Central memory CD4-positive, alpha-beta T cell (primary cell): ENCODE measurements at regions not wholly inside any gene's neighbourhood (a gene's known extent, or its start where the extent isn't known, plus 50 kb on each side); places are given as distances from the start of the nearest gene placed in this dataset.

Experiments
- DNase-seq: peaks from one replicate; pipeline ENCODE4 v3.0.0; 2022

DNA sequence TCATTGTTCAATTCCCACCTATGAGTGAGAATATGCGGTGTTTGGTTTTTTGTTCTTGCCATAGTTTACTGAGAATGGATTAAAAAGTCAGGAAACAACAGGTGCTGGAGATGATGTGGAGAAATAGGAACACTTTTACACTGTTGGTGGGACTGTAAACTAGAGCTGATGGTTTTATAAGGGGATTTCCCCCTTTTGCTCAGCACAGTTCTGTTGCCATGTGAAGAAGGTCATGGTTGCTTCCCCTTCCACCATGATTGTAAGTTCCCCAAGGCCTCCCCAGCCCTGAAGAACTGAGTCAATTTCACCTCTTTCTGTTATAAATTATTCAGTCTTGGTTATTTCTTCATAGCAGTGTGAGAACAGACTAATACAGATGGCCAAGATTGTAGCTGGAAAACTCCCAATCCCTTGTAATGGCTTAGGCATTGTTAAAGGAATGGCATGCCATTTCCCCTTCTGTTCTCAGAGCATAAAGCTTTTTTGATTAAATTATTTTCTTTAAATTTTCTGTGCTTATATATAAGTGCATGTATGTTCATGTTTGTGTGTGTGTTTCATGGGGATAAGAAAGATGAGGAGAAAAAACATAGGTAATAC, 144.8 kb downstream of the BACH1 start:
- no peak for DNase-seq

DNA sequence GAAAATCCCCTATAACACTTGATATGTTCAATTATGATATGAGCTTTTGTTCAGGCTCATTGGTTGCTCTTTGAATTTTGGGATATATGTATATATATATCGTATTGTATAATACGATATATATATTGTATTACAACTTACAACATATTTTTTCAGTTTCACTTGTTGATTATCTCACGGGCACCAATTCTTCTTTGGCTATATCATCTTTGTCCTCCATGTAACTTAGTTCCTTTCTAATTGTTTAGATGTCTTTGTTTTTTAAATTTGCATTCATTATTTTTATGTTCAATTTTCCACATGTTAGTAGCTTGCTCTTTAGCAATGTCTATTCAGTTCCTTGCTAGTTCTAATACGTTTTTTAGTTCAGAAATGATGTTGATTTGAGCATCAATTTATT, 150.0 kb downstream of the BACH1 start:
- DNase-seq: no peak

DNA sequence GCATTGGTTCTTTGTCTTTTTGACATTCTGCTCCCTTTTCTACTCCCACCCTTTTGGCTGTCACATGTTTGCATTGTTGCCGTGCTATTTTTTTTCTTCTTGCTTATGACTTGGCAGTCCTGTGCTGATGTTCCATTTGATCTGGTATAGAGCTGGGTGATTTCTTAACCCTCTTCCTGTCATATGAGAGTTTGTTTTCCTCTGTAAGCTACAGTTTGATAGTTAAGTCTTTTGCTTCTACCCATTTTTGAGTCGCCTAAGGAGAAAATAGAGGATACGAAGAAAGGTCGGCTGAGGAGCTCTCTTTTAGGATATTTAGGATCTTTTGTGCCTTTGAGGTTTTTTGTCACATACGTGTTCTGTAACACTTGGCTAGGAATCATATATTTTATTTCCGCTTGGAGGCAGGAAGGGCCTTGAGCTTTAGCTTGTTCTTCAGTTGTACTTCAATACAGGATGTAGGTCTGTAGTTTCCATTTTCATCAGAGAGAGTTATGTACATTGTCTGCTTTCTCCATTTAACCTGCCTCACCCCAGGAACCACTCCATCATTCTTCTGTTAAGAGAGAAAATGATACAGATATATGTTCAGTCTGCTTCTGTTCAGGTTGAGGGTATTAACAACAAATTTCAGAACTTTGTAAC, 150.7 kb downstream of the BACH1 start:
- DNase-seq: peak; percentile 62

DNA sequence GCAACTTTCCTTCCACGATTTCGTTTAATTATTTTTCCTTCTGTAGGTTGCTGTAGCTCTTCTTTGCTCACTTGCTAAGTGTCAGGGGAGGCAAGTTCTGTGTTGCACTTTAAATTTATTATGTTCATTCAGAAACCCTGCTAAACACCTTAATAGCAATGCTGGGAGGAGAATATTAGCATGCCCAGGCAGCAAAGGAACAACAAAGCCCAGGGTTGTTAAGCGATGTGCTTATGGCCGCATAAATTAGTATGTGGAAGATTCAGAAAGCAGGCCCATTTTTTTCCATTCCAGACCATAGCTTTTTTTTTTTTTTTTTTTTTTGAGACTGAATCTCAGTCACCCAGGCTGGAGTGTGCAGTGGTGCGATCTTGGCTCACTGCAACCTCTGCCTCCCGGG, 151.3 kb downstream of the BACH1 start:
- no peak for DNase-seq

DNA sequence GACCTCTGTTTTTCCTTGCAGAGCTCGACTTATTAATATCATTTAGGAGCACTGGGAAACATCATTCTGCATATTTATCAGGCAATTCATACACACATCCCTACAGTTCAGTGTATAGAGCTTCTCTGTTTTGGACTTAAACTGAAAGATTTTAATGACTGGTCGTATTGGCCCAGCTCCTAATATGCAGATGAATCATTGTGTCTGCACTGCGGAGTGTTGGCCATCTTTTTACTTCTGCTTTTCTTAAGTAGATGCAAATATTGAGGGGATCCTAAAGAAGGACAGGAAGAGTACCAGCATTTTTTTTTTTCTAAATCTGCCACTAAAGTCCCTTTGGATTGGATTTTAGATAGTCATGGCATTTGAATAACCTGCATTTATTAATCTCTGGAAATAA, 154.8 kb downstream of the BACH1 start:
- DNase-seq: no peak

DNA sequence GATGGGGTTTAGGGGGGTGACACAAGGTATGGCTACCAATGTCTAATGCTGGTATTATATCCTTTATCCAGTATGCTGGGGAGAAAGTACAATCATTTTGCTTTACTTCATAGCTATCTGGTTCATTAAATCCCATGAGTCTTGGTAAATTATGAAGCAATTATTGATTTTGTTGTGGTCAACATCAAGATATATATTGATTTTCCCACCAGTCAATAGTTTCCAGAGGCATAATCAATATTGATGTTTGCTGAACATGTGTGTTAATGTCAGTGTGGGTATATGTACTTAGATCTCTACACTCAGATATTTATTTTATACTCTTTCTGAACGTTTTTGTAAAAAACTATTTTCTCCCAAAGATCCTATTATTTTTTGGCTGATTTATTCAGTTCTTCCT, 155.5 kb downstream of the BACH1 start:
- DNase-seq: no peak

DNA sequence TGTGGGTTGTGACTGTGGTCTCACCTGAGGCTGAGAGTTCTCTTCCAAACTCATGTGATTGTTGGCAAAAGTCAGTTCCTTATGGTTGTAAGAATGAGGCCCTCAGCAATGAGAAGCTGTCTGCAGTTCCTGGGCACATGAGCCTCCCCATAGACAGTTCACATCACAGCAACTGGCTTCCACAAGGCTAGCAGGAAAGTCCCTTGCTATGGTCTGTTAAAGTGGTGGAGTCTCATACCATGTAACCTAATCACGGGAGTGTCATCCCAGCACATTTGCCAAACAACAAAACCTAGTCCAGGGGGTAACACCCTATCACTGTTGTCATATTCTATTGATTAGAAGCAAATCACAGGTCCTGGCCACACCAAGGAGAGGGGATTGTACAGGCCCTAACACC, 163.8 kb downstream of the BACH1 start:
- DNase-seq: no peak

DNA sequence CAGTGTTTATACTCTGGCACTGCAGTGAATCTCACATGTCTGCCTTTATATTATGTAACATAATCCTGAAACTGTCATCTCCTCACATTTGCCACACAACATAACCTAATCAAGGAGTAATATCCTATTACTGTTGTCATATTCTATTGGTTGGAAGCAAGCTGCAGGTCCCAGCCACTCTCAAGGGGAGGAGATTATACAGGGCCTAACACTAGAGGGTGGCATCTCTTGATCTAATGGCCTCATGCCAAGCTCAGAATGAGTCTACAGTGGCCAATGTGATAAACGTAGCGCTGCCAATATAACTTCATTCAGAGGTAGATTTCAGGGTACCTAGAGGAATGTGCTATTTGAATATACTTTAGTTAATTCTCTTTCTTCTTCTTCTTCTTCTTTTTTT, 166.8 kb downstream of the BACH1 start:
- no peak for DNase-seq

DNA sequence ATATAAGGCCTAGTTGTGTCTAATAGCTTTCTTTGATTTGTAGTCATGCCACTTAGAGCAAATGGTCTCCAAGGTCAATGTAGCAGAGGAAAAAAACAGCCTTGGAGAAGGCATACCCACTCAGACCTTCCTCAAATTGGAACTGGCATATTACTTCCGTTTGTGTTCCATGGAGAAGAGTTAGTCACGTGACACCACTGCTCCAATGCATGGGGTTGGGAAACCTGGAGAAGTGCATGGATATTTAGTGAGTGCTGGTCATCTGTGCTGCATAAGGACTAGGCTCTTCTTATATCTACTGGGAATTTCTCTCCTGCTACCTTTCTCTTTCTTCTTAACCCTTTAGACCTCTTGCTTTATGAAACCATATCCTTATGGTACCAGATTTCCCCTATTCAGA, 167.8 kb downstream of the BACH1 start:
- no peak for DNase-seq

DNA sequence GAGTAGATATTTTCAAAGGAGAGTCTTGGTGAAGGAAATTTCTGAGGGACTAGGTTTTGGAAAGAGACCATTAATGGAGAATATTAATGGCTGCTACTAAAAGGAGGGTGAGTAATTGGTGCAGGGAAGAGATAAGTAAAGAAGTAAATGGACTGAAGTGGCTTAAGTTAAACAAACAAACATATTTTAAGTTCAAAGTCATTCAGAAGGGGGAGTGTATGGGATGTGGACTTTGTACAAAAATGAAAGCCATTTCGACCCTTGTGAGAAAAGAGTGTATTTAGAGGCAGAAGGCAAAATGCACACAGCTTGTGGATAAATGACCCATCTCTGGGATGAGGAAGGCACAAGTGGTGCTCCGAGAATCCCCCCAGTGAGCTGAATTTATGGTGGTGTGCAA, 171.7 kb downstream of the BACH1 start:
- DNase-seq: no peak

DNA sequence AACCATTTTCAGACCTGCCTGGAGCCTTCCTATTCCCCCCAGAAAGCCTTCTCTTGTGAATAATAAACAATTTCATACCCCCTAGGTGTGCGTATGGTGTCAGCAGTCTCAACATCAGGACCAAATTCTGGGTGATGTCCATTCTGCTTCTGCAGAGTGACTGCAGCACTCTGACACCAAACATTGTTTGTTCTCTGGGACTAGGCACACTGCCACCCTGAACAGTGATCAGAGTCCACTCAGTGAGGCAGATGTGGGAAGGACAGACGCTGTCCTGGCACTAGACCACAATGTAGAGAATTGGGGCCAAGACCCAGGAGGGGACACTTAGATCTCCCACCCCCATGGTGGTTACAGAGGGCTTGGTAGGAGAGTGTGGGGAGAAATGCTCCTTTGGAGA, 175.1 kb downstream of the BACH1 start:
- no peak for DNase-seq

DNA sequence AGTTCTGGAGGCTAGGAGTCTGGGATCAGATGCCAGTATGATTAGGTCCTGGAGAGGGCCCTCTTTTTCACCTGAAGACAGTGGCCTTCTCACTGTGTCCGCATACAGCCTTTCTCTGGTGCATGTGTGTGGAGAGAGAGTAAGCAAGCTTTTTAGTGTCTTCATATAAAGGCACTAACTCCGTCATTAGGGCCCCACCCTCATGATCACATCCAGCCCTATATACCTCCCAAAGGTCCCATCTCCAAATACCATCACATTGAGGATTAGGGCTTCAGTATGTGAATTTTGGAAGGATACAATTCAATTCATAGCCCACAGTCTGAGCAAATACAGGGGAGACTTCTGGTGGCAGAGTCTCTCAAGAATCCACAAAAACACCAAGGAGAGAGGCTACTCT, 176.6 kb downstream of the BACH1 start:
- DNase-seq: no peak

DNA sequence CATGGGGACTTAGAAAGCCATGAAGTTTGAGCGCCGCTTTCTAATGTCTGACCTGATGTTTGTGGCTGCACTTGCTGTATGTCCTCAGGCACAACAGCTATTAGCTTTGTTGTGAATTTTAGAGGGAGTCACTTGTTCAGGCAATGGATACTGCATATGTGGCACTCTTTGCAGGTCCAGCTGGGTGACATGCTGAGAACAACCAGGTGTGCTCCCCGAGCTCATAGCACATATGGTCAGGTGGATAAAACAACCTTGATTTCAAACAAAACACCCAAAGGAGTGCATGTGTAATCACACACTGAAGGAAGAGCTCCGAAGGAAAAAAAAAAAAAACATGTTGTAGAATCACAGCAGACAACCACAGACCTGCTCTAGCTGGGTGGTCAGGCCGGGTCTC, 178.6 kb downstream of the BACH1 start:
- no peak for DNase-seq

DNA sequence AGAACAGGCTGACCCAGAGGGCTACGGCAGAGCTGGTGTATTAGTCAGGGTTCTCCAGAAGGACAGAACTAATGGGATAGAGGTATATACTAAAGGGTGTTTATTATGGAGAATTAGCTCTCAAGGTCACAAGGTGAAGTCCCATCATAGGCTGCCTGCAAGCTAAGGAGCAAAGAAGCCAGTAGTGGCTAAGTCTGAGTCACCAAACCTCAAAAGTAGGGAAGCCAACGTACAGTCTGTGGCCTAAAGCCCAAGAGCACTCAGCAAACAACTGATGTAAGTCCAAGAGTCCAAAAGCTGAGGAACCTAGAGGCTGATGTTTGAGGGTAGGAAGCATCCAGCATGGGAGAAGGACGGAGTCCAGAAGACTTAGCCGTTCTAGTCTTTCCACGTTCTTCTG, 179.2 kb downstream of the BACH1 start:
- DNase-seq: no peak

DNA sequence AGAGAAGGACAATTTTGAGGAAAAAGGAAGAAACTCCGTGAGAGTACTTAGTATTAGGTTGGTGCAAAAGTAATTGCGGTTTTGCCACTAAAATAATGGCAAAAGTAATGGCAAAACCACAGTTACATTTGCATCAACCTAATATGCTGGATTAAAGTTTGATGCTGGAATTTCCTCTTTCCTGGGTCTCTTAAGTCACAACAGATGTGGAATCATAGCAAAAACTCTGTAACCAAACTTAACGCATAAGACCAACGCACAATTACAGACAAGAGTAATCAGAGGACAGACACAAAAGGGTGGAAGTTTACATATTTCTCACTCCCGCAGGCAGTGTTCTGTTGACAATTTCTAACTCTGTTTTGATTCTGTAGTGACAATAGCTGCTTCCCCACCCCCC, 182.4 kb downstream of the BACH1 start:
- DNase-seq: no peak

DNA sequence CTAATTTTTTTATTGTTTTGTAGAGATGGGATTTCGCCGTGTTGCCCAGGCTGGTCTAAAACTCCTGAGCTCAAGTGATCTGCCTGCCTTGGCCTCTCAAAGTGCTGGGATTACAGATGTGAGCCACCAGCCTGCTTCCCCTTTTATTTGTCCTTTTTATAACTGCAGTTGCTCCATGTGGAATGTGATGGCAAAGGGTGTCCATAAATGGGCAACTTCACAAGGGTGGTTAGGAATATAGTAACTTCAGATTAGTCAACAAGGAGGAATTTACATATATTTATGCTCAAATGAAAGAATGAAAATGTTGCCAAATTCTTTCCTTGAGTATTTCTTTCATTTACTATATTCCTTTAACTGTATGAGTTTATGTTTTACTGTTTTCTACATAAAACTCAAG, 182.9 kb downstream of the BACH1 start:
- DNase-seq: no peak

DNA sequence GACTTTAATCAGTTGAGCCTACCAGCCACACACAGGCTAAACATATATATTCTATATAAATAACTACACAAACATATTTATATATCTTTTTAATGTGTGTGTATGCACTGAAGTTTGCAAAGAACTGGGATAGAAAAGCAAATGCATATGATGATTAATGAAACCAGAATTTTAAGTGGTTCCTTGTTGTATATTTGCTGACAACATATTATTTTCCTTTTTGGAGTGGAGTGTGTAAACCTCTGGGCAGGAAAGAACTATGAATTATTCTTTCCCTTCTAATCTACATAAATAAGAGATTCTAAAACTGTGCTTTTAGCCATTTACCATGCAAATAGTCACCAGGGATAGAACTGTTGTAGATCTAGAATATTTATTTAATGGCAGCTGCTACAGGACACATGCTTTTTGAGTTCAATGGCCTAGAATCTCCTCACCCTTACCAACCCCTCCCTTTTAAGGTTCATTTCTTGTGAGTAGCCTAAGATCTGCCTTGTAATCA, 187.6 kb downstream of the BACH1 start:
- no peak for DNase-seq
